ENCODE measurements at regions not wholly inside any gene's neighbourhood (a gene's known extent, or its start where the extent isn't known, plus 50 kb on each side); places are given as distances from the start of the nearest gene placed in this dataset.

DNA sequence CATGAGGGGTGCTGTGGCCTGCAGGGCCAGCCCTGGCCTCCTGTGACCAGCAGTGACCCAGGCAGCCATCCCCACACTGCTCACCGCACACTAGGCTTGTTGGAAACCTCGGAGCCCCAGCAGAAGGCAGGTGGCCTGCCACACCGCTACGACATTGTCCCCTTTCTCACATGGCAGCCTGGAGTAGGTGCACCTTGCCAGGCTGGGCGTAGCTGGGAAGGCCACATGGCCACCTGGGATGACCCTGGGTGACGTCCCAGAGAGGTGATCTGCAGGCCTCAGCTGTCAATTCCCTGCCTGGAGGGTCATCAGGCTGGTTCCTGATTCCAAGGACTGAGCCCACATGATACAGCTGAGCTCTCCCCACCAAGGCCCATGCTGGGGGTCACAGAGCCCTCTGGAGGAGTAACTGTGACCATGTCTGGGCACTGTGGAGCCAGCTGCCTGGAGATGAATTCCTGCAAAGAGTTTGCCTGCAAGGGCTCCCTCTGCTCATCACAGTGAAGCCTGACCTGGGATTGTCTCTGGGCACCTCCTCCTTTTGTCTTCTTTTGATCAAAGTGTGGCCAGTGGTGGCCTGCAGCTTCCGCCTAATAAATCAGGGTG is 119.6 kb upstream of the OTOS start:
- Histone ChIP-seq H2BK120ac (ENCODE audit: low read depth, low read length) (no peak overlapping the region), H3K27ac (ENCODE audit: insufficient read depth, low read length) (no peak overlapping the region), H4K91ac (ENCODE audit: insufficient read depth, low read depth, low read length) (no peak overlapping the region), H3K4me3 (ENCODE audit: insufficient read depth, low read depth, low read length) (no peak overlapping the region), H2BK15ac (ENCODE audit: low read depth, low read length) (no peak overlapping the region), H2BK5ac (ENCODE audit: low read depth, low read length, poor library complexity, severe bottlenecking) (no peak overlapping the region), H3K36me3 (ENCODE audit: control insufficient read depth, insufficient read depth, low read length) (no peaks in the 10 kb centered on the region), H4K8ac (ENCODE audit: low read depth in 2 of 2, low read length in 2 of 2) (no peak overlapping the region), H3K79me1 (ENCODE audit: low read depth in 1 of 2, low read length in 2 of 2) (no peaks in the 10 kb centered on the region), H3K9me1 (ENCODE audit: insufficient read depth, low read length) (no peaks in the 10 kb centered on the region), H3K14ac (replicated peaks; ENCODE audit: low read depth, low read length) (no peak overlapping the region), H3K4me2 (ENCODE audit: low read depth, low read length) (no peak overlapping the region), H3K4ac (ENCODE audit: low read depth, low read length) (no peak overlapping the region), H2AFZ (replicated peaks; ENCODE audit: low read length, poor library complexity) (peak overlapping the region; percentile 32), H3K23ac (ENCODE audit: low read depth, low read length) (no peak overlapping the region), H3K27me3 (ENCODE audit: control insufficient read depth, insufficient read depth, low read length) (peaks cover 4% of the 10 kb centered on the region), H2AK9ac (replicated peaks; ENCODE audit: low read depth, low read length, poor library complexity) (no peak overlapping the region), H3K18ac (ENCODE audit: low read depth, low read length) (no peak overlapping the region), H3K56ac (ENCODE audit: extremely low read depth, insufficient read depth, low read length) (no peak overlapping the region), H2AK5ac (ENCODE audit: low read depth, low read length) (no peak overlapping the region), H3K9ac (ENCODE audit: low read depth, low read length) (no peak overlapping the region), H2BK20ac (ENCODE audit: low read depth, low read length) (no peak overlapping the region), H4K20me1 (ENCODE audit: insufficient read depth, low read length) (no peaks in the 10 kb centered on the region), H3K9me3 (ENCODE audit: control insufficient read depth, insufficient read depth, low read length) (peaks cover 13% of the 10 kb centered on the region), H4K5ac (ENCODE audit: low read depth, low read length) (no peak overlapping the region), H3K4me1 (ENCODE audit: control insufficient read depth, insufficient read depth, low read length) (no peaks in the 10 kb centered on the region; the same call in 1 of the 2 replicates)
- TF ChIP-seq CEBPB (IDR thresholded peaks at IDR 0.05; ENCODE audit: low read depth, low read length): no peak
- no peak for TF ChIP-seq SMC3 (IDR thresholded peaks at IDR 0.05; ENCODE audit: low read depth, low read length)
- TF ChIP-seq MAZ (IDR thresholded peaks at IDR 0.05; ENCODE audit: borderline replicate concordance, low read depth, low read length): no peak
- no peak for TF ChIP-seq CHD1 (IDR thresholded peaks at IDR 0.05; ENCODE audit: low read depth, low read length)
- TF ChIP-seq MXI1 (IDR thresholded peaks at IDR 0.05; ENCODE audit: borderline replicate concordance, low read depth, low read length): no peak
- no peak for TF ChIP-seq RAD21 (IDR thresholded peaks at IDR 0.05; ENCODE audit: low read length)
- no peak for TF ChIP-seq POLR2A (IDR thresholded peaks at IDR 0.05; ENCODE audit: low read depth, low read length)
- ATAC-seq (ENCODE audit: low read depth) (no peak), DNase-seq (no peak)
- dilution Hi-C loops (cut with HindIII; ENCODE audit: low sequenced_read_pairs, unreplicated experiment) (no loop called here), intact Hi-C loops (cut with micrococcal nuclease) (no loop called here), in situ Hi-C loops (cut with MboI; ENCODE audit: low sequenced_read_pairs) (no loop called here)
- WGBS, 2 experiments (ENCODE audit: extremely low coverage in 2 of 2, insufficient read length in 1 of 2): 88% methylated on average over 5 of the region's 7 CpGs; no CpG with 5 or more reads in 1 of the 2 experiments
- BruUV-seq (replicated peaks): no TSS peak
- ChIA-PET CTCF (interaction anchor here (0.8 kb wide), 1 partner anchor 18 kb away, joined by 3 read pairs; no protein-coding TSS in a partner anchor), POLR2A (ENCODE audit: unreplicated experiment) (no interaction called here)

Data from IMR-90 (cell line).